GM21447 (cell line): ENCODE measurements at regions not wholly inside any gene's neighbourhood (a gene's known extent, or its start where the extent isn't known, plus 50 kb on each side); places are given as distances from the start of the nearest gene placed in this dataset.
A peak's percentile ranks its signal among the peaks of the same experiment; 100 is the strongest.
"Not testable (repeated sequence)": the region's sequence is repeated elsewhere in the genome, so short reads cannot be mapped to it uniquely, and the experiment has no call there.

ENCODE experiments used
- ATAC-seq: cut with Tn5 transposase; IDR thresholded peaks from one replicate; pipeline ENCODE4 v1.9.1; 2021; ENCODE audit not compliant: unreplicated experiment

DNA sequence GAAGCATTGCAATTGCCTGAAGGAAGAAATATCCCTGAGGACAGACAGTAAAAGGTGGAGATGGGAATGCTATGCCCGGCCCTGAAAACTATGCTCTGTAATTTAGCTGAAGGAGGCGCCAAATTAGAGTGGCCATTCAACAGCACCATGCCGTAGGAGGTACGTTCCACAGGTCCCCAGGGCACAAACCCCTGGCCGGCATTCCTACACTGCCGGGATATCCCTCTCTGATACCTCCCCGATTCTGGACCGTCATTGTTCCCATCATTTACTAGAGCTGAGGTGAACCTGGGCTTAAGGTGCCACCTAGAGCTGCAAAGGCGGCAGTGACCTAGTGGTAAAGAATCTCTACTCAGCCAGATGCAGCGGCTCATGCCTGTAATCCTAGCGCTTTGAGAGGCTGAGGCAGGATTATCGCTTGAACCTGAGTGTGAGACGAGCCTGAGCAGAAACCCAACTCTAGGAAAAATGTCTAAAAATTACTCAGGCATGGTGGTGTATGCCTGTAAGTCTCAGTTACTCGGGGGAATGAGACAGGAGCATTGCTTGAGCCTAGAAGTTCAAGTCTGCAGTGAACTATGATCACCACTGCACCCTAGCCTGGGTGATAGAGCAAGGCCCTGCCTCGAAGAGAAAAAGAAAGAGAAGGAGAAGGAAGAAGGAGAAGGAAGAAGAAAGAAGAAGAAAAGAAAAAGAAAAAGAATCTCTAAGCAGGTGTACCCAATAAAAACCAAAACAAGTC, 53.0 kb upstream of the TNKS2 start:
- no peak for ATAC-seq

DNA sequence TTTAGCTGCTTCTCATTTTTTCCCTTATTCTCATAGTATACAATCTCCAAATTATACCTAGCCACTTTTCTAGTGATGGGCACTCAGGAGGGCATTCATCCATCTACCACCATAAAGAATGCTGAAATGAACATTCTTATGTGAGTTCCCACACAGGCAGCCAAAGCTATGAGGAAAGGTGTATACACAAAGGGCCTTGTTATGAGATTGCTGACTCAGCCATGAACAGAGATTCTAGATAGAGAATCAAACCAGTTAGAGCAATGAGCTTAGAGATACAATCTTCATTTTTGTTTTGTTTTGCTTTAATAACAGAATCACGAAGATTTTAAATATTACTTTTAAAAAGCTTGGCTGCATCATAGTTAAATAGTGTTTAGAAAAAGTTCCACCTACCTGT, 54.8 kb upstream of the TNKS2 start:
- ATAC-seq: no peak

DNA sequence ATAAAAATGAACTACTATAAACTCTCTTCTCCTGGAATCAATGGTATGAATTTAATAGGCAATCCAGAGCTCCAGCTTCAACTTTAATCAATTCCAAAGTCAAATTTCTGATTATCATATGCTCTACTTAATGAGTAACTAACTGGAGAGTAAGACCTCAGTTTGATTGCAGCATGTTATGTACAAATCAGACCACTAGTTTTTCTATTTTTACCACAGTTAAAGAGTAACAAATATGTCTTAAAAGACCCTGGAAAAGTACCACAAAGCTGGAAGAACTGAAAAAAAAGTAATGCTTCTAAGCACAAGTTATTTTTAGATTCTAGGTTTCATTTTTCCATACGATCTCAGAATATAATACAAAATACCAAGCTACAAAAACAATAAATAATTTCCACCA, 56.0 kb upstream of the TNKS2 start:
- no peak for ATAC-seq

DNA sequence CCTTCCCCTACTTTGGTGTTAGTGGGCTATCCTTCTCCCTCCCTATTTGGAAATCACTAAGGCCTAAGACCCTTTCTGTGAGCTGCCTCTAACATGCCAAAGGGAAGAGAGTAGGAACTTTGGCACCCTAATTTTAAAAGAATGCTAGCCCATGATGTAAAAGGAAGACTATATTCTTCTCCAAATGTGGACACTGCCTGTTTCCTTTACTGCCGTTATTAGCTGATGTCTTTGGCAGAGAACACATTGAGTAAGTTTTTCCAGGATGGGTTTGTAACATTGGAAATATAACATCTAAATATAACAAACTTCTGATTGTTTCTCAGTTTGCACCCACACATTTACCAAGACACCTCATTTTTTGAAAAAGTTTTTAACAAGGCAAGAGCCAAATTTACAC, 56.9 kb upstream of the TNKS2 start:
- ATAC-seq: no peak

DNA sequence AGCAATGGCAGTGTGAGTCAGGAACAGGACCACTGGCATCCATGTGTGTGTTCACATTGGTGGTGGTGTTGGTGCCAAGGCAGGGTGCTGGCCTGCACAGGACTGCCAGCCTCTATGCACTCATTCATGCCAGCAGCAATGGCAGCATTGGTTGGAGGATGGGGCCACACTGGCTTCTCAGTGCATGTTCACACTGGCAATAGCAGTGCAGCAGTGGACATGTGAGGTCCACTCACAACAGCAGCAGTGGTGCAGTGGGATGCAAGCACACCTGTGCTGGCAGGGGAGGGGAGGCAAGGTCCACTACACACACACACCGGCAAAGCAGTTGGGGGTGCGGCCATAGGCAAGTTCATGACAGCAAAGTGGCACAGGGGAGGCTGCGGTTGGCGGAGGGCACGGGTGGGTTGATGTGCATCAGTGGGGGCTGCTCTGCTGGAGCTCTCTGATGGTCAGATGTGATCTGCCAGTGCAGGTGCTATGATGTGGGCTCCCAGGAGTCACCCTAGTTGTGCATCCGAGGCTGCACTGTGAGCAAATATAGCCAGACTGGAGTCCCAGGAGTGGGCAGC, 57.8 kb upstream of the TNKS2 start:
- ATAC-seq: no peak

DNA sequence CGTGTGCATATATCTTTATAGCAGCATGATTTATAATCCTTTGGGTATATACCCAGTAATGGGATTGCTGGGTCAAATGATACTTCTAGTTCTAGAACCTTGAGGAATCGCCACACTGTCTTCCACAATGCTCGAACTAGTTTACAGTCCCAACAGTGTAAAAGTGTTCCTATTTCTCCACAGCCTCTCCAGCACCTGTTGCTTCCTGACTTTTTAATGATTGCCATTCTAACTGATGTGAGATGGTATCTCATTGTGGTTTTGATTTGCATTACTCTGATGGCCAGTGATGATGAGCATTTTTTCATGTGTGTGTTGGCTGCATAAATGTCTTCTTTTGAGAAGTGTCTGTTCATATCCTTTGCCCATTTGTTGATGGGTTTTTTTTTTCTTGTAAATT, 66.0 kb upstream of the TNKS2 start:
- not testable (repeated sequence) for ATAC-seq

DNA sequence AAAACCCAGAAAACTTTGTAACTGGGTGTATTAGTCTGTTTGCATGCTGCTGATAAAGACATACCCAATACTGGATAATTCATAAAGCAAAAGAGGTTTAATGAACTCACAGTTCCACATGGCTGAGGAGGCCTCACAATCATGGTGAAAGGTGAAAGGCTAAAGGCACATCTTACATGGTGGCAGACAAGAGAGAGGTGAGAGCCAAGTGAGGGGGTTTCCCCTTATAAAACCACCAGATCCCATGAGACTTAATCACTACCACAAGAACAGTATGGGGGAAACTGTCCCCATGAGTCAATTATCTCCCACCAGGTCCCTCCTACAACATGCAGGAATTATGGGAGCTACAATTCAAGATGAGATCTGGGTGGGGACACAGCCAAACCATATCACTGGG, 68.9 kb upstream of the TNKS2 start:
- ATAC-seq: not testable (repeated sequence)

DNA sequence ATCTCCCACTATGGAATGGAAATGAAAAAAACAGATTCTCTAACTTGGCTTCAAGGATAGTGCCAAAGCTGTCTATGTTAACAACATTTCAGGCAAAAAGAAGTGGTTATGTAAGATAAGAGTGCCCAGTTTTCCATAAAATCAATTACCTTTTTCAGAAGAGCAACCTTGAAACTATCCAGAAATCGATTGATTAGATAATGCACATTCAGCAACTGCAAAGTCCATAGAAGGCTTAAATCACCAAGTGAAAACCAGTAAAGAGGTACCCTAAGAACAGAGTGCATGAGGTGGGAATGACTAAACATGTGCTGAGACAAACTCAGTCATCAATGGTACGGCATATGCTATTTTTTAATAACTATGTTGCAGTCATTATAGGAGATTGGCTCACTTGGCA, 71.9 kb upstream of the TNKS2 start:
- no peak for ATAC-seq

DNA sequence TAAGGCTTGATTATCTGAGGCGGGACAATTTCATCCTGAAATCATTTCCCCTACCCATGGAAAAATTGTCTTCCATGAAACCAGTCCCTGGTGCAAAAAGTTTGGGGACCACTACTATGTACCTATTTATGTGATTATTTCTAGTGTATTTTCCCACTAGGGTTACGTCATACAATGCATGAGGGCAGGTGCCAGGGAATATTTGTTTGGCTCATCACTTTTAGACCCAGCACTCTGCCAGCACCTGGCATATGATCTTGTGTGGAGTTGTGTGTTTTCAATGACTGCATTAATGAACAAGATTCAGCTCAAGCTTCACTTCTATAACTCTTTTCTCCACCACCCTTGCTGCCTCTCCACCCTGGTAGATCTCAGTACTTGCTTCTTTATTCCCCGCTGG, 73.3 kb upstream of the TNKS2 start:
- no peak for ATAC-seq

DNA sequence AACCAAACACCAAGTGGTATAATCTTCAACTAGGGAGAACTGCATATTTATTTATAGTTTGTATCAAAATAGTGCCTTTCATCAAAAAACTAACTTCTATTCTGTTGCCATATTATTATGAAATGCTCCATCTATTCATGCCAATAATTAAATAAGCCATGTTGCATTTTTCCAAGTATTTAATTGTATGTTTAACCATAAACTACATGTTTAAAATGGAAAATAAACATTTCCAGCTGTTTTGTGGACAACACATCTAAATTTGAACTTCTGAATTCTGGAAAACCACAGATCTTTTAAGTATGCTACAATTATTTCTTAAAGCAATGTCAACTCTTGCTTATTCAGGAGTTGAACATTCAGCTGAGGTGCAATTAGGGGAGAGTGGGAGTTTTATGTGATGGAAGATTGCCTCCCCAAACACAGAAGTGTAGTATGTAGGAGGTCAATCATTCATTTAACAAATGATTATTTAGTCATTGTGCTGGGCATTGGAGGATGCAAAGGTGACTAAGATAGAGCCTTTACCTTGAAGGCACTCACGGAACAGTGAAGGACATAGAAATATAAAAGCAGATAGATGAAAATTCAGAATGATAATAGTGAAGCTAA, 80.7 kb upstream of the PPP1R3C start:
- ATAC-seq: no peak

DNA sequence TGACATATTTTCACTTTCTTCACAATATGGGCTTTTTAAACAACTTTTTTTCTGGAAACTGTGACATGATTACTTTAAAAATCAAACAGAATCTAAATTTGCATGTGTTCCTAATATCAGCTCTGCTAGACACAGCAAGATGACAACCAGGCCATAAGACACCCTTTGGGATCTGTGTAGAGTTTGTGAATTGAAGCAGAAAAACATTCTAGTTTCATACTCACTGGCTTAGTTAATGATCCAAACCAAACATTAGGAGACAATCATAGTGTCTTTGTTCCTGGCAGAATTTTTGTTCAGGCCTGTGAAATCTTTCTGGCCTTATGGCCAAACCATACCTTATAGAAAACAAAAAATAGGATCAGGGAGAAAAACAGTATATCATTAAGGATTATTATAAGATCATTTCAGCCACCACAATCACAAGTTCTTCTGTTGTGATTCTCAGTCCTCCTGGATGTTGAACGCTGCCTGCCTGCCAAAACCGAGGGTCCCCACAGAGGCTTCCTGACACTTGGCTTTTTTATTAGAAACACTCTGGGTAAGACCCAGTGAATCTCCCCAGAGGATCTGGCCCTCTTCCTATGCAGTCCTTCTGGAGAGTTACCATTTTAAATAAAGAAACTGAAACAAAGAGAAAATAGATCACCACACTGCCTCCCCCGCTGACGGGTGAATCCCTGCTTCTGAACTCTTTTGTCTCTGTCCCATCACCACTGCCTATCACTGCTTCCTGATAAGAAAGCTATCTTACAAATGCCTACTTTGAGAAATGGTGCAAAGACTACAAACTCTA, 79.2 kb upstream of the PPP1R3C start:
- ATAC-seq: peak; percentile 80

DNA sequence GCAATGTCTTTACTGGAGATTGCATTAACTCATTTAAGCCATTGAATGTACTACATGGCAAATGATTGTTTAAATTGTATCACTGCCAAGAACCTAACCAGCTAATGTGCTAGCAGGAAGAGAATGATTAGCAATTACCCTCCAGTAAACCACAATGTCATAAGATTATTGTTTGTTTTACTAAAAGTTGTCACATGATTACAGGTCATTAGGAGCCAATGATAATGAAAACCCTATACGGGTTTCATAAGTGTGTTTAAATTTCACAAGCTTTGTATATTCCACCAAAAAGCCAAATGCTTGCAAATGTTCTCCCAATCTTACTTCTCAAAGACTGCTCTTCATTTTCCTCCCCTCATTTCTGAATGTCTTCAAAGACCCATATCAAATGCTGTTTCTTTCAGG, 76.5 kb upstream of the PPP1R3C start:
- ATAC-seq: no peak

DNA sequence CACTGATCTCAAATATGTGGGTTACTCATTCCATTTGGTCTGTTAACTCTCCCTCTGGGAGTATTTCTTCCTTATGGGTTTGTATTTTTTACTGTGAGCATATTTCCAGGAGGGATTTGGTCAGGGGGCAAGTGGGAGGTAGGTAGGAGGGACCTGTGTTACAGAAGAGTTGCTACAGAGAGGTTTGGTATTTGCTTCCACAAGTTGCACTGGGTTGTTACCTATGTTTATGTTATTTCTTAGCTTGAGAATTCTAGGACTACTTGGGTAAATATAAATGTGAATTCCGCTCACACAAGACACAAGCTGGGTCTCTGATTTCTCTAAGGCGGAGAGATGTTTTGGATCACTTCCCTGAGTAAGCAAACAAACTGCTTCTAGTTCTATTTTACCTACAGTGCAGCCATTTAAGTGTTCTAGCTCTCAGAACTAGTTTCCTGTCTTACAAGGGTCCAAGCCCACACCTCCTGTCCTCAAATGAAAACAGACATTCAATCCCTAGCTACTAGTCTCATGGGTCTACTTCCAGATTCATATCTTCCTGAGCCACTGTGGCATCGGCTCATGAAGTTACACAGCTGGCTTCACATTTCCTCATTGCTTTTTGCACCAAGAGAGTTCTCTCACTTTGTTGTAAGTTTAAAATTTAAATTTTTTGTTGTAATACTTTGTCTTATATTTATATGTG, 75.4 kb upstream of the PPP1R3C start:
- ATAC-seq: no peak

DNA sequence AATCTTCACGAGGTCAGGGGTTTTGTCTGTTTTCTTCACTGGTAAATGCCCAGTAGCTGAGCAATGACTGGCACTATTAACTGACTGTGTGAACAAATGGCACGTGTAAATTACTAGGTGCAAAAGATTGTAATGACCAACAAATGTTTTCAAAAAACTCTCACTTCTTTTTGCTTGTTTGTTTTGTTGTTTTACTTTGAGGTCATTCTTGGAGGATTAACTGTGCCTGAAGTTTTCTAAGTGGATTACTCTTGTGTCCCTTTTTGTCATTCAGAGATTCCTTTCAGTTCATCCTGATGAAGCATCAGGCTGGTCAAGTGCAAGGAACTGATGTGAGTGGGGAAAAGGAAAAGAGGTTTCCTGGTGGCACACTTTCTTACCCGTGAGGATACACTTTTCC, 74.4 kb upstream of the PPP1R3C start:
- no peak for ATAC-seq

DNA sequence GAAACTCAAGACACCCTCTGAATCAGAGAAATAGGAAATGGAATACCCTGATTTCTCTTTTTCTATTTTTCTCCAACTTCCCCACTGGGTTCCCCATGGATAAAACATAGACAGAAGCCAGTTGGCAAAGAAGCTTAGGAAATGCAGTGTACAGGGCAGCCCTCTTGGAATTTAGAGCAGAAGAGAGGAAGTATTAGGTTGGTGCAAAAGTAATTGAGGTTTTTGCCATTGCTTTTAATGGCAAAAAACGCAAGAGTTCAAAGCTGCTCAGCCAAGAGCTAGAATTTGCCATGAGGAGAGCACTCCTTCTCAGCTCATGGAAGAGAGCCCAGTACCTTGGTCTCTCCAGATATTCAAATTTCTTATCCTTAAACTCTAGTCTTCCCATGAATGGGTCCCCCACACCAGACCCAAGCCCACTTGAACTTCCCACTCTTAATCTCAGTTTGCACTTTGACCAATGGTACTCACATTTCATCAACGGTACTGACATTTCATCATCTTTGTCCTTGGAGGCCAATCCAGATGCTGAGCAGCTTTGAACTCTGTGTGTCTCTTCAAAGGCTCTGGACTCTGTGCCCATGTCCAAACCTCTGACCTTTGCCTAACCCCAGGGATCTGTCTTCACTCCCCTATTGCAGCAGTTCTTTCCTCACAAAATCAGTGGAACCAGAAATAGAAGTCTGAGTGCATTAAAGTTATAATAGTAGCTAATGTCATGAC, 73.2 kb upstream of the PPP1R3C start:
- no peak for ATAC-seq

DNA sequence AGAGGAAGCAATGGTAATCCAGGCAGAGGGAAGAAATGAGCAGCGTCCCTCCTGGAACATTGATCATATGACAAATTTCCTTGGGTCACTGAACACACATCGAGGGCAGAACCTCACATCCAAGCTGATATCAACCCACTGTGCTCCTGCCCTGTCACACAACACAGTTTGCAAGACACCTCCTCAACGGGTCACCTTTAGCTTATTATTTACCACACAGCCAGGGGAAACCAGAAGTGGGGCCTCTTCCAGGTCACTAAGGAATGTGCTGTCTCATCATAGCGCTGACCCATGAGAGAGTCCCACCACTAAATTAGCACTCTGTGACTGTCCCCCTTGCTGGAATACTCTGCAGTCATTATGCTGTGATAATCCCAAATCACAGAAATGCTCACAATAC, 69.7 kb upstream of the PPP1R3C start:
- no peak for ATAC-seq

DNA sequence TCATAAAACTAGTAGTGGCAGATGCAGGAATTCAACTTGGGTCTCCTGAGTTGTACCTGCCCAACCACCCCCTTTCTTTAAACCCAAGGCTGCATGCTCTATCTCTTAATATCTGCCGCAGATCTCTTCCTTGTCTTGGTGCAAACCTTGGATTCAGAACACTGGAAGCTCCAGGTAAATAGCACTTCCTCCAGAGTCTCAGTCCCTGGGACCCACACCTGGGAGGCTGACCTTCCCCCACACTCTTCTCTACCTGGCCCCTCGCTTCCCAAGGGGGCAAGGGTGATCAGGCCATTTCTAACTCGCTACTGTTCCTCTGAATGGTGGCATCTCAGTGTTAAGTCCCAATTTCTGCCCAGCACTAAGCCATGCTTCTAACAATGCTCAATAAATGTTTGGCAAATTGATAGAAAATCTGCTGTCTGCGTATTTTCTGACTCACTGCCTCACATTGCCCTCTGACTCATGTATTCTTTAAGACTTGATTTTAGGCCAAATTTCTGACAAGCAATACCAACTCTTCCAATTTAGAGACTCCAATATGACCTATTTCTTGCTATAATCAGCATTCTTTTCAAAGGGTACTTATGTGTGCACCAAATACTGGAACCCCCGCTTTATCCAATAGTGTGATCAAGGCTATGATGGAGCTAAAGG, 68.0 kb upstream of the PPP1R3C start:
- no peak for ATAC-seq

DNA sequence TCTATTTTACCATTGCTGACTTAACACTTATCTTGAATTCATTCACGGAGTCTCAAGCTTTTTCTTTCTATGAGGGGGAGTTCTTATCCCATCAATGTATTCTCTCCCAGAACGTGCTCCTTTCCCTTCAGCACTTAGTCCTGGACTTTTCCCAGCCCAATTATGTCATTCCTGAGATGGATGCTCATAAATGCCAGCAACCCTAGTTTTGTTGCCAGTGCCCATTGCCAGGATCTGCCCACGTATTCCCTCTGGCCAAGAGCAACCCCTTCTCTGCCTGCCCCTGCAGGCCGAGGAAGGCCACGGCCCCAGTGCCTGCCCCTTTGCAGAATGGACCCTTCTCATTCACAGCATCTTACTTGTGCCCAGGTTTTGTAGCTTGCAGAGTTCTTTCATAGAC, 67.4 kb upstream of the PPP1R3C start:
- no peak for ATAC-seq

DNA sequence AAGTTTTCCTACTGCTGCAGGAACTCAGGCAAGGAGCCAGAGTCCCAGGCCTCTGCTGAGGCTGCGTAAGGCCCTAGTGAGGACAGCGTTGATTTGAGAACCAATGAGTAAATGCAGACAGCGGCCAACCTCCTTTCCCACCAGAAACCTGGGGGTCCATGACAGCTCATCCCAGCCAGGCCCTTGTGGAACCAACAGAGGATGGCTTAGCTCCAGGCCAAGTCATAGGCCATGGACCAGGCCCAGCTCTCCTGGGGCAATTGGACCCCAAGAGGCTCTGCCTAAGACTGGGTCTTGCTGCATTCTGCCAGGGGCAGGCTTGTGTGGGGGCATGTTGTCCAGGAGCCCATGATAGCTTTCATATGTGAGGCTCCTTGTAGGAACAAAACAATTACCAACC, 65.4 kb upstream of the PPP1R3C start:
- no peak for ATAC-seq

DNA sequence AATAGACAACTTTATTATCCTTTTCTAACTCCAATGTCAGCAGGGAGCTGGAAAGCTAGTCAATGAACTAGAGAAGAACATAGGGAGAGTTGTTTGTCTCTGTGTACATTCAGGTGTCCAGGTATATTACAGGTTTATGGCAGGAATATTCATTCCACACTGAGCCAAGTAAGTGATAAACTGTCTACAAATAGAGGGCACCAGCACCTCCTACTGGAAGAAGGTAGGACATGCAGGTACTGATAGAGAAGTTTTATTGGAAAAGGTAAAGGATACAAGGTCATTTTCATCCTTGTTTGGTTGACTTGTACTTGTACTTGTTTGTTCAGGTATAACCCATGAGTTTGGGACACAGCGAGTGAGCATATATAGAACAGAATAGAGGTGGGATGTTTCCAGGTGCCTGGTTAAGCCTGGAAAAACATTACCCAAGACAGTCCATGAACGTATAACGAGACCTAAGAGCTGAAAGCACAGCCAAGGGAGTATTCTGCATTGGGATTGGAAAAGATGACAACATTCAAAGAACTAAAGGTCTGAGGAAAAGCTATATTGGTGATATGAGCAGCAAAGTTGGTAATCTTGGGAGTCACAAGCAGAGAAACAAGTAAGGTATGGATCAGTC, 61.4 kb upstream of the PPP1R3C start:
- no peak for ATAC-seq
